Ovary (tissue), 3 donors: ENCODE measurements at regions not wholly inside any gene's neighbourhood (a gene's known extent, or its start where the extent isn't known, plus 50 kb on each side); places are given as distances from the start of the nearest gene placed in this dataset.

Experiments
- POLR2A ChIP-seq: fragments of 450-650 bp; IDR thresholded peaks from one replicate; pipeline ENCODE4 v1.6.1; 2017; ENCODE audit warnings: antibody characterized with exemption, mild to moderate bottlenecking, moderate library complexity
- TF ChIP-seq, protein P1 (sequence below), 3 donors: fragments of 450-650 bp in 2 of 3; fragments of 200-600 bp in 1 of 3; IDR thresholded peaks; one replicate each; pipeline versions ENCODE4 v1.5.1 to v1.8.0; 2016 to 2022; ENCODE audit warnings: antibody characterized with exemption in 3 of 3, mild to moderate bottlenecking in 1 of 3
- donor health status: DM: no; HTN: no; CAD: no.

DNA sequence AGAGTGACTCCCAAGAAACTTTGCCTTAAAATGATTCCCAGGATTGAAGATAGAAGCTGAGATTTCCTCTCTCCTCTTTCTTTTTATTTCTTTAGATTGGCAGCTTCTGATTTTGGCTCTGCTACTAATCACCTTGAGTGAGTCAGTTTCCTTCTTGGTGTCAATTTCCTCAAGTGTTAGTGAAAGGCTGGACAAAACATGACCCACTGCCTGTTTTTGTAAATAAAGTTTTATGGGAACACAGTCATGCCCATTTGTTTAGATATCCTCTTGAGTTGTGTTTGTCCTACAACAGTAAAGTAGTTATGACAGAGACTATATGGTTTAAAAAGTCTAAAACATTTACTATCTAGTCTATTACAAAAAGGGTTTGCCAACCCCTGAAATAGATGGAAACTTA, 227.2 kb upstream of the TBX3 start:
- TF ChIP-seq, protein P1, sequence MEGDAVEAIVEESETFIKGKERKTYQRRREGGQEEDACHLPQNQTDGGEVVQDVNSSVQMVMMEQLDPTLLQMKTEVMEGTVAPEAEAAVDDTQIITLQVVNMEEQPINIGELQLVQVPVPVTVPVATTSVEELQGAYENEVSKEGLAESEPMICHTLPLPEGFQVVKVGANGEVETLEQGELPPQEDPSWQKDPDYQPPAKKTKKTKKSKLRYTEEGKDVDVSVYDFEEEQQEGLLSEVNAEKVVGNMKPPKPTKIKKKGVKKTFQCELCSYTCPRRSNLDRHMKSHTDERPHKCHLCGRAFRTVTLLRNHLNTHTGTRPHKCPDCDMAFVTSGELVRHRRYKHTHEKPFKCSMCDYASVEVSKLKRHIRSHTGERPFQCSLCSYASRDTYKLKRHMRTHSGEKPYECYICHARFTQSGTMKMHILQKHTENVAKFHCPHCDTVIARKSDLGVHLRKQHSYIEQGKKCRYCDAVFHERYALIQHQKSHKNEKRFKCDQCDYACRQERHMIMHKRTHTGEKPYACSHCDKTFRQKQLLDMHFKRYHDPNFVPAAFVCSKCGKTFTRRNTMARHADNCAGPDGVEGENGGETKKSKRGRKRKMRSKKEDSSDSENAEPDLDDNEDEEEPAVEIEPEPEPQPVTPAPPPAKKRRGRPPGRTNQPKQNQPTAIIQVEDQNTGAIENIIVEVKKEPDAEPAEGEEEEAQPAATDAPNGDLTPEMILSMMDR (IDR thresholded peaks at IDR 0.05), result no peak
- no peak for TF ChIP-seq POLR2A
